ENCODE measurements at regions not wholly inside any gene's neighbourhood (a gene's known extent, or its start where the extent isn't known, plus 50 kb on each side); places are given as distances from the start of the nearest gene placed in this dataset.

- TF ChIP-seq ZNF671 (CRISPR knock-in tag; IDR thresholded peaks at IDR 0.05) (no peak), CREB1 (CRISPR knock-in tag; IDR thresholded peaks at IDR 0.05) (no peak), PRRX2 (CRISPR knock-in tag; IDR thresholded peaks at IDR 0.05) (no peak), MXD4 (CRISPR knock-in tag; IDR thresholded peaks at IDR 0.05; ENCODE audit: borderline replicate concordance) (no peak), GABPB1 (CRISPR knock-in tag; IDR thresholded peaks at IDR 0.05) (no peak), ZNF263 (CRISPR knock-in tag; IDR thresholded peaks at IDR 0.05; ENCODE audit: low read depth) (no peak), ZNF512 (CRISPR knock-in tag; IDR thresholded peaks at IDR 0.05; ENCODE audit: borderline replicate concordance) (no peak), EMX1 (CRISPR knock-in tag; IDR thresholded peaks at IDR 0.05) (no peak)
- TF ChIP-seq, protein P1, sequence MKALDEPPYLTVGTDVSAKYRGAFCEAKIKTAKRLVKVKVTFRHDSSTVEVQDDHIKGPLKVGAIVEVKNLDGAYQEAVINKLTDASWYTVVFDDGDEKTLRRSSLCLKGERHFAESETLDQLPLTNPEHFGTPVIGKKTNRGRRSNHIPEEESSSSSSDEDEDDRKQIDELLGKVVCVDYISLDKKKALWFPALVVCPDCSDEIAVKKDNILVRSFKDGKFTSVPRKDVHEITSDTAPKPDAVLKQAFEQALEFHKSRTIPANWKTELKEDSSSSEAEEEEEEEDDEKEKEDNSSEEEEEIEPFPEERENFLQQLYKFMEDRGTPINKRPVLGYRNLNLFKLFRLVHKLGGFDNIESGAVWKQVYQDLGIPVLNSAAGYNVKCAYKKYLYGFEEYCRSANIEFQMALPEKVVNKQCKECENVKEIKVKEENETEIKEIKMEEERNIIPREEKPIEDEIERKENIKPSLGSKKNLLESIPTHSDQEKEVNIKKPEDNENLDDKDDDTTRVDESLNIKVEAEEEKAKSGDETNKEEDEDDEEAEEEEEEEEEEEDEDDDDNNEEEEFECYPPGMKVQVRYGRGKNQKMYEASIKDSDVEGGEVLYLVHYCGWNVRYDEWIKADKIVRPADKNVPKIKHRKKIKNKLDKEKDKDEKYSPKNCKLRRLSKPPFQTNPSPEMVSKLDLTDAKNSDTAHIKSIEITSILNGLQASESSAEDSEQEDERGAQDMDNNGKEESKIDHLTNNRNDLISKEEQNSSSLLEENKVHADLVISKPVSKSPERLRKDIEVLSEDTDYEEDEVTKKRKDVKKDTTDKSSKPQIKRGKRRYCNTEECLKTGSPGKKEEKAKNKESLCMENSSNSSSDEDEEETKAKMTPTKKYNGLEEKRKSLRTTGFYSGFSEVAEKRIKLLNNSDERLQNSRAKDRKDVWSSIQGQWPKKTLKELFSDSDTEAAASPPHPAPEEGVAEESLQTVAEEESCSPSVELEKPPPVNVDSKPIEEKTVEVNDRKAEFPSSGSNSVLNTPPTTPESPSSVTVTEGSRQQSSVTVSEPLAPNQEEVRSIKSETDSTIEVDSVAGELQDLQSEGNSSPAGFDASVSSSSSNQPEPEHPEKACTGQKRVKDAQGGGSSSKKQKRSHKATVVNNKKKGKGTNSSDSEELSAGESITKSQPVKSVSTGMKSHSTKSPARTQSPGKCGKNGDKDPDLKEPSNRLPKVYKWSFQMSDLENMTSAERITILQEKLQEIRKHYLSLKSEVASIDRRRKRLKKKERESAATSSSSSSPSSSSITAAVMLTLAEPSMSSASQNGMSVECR (CRISPR knock-in tag; IDR thresholded peaks at IDR 0.05; ENCODE audit: borderline replicate concordance) = no peak
Observed at GRCh38 chr19:30634131-30634830, 262.1 kb downstream of the ZNF536 start (continued).

GRCh38 chr19:30631033-30631370 is 258.8 kb downstream of the ZNF536 start:
- ChIA-PET CTCF (no interaction called here), POLR2A (no interaction called here)
- Mint-ChIP-seq H3K4me1 (peaks cover 6% of the 10 kb centered on the region), H3K36me3 (no peaks in the 10 kb centered on the region), H3K27ac (no peak overlapping the region), H3K4me3 (no peak overlapping the region), H3K9me3 (peaks cover 4% of the 10 kb centered on the region; the same call in 1 of the 2 replicates), H3K27me3 (ENCODE audit: low read depth) (no peaks in the 10 kb centered on the region)
- DNase-seq (ENCODE audit: low spot score) (no peak), ATAC-seq (peak; percentile 26; the same call in 1 of the 2 replicates)
- TF ChIP-seq ZNF138 (CRISPR knock-in tag; conservative IDR thresholded peaks at IDR 0.05) (no peak), MLX (CRISPR knock-in tag; IDR thresholded peaks at IDR 0.05) (no peak)

DNA sequence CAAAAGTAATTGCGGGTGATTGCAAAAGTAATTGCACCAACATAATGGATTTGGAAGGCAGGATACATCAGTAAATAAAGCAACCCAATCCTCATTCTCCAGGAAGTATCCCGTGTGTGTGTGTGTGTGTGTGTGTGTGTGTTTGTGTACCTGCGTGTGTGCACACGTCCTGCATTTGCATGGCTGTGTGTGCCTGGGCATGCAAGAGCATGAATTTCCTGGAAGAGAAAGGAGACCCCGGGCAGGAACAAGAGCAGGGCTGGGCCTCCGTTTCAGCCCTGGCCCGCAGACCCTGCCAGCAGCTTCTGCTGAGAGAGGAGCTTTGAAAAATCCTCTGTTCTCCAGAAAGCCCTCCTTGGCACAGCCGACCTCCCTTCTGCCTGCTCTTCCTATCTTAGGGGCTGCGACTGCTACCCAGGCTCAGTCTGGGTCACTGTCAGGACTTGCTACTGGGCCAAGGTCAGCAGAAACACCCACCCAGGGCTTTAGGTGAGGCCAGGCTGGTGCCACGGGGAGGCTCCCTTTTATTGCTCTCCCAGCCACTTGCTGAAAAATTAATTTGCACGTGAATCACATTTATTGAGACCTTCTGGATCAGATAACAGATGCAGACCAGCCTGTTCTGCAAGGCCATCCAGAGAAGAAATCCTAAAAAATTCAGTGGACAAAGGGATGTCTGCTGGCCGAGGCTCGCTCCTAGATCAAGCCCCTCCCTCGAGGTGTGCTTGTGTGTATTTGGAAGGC is 258.3 kb downstream of the ZNF536 start:
- ATAC-seq = no peak
- H3K4me3 Mint-ChIP-seq = no peak overlapping the region

More for the DNA sequence above, 258.3 kb downstream of the ZNF536 start:
- Mint-ChIP-seq H3K27ac (no peak overlapping the region), H3K9me3 (peaks cover 4% of the 10 kb centered on the region; the same call in 1 of the 2 replicates), H3K27me3 (ENCODE audit: low read depth) (no peaks in the 10 kb centered on the region), H3K36me3 (no peaks in the 10 kb centered on the region), H3K4me1 (peaks cover 6% of the 10 kb centered on the region)
- CTCF ChIA-PET = no interaction called here
- POLR2A ChIA-PET = no interaction called here
- TF ChIP-seq, protein P2, sequence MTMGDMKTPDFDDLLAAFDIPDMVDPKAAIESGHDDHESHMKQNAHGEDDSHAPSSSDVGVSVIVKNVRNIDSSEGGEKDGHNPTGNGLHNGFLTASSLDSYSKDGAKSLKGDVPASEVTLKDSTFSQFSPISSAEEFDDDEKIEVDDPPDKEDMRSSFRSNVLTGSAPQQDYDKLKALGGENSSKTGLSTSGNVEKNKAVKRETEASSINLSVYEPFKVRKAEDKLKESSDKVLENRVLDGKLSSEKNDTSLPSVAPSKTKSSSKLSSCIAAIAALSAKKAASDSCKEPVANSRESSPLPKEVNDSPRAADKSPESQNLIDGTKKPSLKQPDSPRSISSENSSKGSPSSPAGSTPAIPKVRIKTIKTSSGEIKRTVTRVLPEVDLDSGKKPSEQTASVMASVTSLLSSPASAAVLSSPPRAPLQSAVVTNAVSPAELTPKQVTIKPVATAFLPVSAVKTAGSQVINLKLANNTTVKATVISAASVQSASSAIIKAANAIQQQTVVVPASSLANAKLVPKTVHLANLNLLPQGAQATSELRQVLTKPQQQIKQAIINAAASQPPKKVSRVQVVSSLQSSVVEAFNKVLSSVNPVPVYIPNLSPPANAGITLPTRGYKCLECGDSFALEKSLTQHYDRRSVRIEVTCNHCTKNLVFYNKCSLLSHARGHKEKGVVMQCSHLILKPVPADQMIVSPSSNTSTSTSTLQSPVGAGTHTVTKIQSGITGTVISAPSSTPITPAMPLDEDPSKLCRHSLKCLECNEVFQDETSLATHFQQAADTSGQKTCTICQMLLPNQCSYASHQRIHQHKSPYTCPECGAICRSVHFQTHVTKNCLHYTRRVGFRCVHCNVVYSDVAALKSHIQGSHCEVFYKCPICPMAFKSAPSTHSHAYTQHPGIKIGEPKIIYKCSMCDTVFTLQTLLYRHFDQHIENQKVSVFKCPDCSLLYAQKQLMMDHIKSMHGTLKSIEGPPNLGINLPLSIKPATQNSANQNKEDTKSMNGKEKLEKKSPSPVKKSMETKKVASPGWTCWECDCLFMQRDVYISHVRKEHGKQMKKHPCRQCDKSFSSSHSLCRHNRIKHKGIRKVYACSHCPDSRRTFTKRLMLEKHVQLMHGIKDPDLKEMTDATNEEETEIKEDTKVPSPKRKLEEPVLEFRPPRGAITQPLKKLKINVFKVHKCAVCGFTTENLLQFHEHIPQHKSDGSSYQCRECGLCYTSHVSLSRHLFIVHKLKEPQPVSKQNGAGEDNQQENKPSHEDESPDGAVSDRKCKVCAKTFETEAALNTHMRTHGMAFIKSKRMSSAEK (CRISPR knock-in tag; IDR thresholded peaks at IDR 0.05; ENCODE audit: borderline replicate concordance) = no peak
- TF ChIP-seq JAZF1 (CRISPR knock-in tag; IDR thresholded peaks at IDR 0.05) (no peak), PREB (CRISPR knock-in tag; IDR thresholded peaks at IDR 0.05; ENCODE audit: borderline replicate concordance) (no peak), NR2C2 (CRISPR knock-in tag; IDR thresholded peaks at IDR 0.05) (no peak), ERG (CRISPR knock-in tag; IDR thresholded peaks at IDR 0.05) (no peak), ZNF671 (CRISPR knock-in tag; IDR thresholded peaks at IDR 0.05) (no peak), ZNF219 (CRISPR knock-in tag; IDR thresholded peaks at IDR 0.05; ENCODE audit: borderline replicate concordance) (no peak)
- no peak for DNase-seq (ENCODE audit: low spot score)
